ENCODE measurements at regions not wholly inside any gene's neighbourhood (a gene's known extent, or its start where the extent isn't known, plus 50 kb on each side); places are given as distances from the start of the nearest gene placed in this dataset.

DNA sequence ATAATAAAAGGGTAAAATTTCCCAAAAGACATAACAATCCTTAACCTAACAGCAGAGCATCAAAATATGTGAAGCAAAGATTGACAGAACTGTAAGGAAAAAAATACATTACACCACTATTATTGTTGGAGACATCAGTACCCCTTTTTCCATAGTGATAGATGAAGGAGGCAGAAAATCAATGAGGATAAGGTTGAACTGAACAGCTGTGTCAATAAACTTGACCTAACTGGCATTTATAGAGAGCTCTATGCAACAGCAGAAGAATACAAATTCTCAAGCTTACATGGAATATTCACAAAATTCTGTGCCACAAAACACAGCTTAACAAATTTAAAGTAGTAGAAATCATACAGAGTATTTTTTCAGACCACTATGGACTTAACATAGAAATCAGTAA is 195.0 kb upstream of the ELAC2 start:
- TF ChIP-seq TAF1 (IDR thresholded peaks at IDR 0.05; ENCODE audit: borderline replicate concordance, insufficient read depth, low read length) (no peak), POLR2AphosphoS5 (IDR thresholded peaks at IDR 0.05; ENCODE audit: low read depth, low read length) (no peak), FOXP2 (optimal IDR thresholded peaks at IDR 0.05; ENCODE audit: borderline replicate concordance, extremely low read depth, extremely low read length, insufficient read depth) (no peak), SIN3A (IDR thresholded peaks at IDR 0.05; ENCODE audit: borderline replicate concordance, insufficient read depth, low read length) (no peak)
- TF ChIP-seq, protein P1, sequence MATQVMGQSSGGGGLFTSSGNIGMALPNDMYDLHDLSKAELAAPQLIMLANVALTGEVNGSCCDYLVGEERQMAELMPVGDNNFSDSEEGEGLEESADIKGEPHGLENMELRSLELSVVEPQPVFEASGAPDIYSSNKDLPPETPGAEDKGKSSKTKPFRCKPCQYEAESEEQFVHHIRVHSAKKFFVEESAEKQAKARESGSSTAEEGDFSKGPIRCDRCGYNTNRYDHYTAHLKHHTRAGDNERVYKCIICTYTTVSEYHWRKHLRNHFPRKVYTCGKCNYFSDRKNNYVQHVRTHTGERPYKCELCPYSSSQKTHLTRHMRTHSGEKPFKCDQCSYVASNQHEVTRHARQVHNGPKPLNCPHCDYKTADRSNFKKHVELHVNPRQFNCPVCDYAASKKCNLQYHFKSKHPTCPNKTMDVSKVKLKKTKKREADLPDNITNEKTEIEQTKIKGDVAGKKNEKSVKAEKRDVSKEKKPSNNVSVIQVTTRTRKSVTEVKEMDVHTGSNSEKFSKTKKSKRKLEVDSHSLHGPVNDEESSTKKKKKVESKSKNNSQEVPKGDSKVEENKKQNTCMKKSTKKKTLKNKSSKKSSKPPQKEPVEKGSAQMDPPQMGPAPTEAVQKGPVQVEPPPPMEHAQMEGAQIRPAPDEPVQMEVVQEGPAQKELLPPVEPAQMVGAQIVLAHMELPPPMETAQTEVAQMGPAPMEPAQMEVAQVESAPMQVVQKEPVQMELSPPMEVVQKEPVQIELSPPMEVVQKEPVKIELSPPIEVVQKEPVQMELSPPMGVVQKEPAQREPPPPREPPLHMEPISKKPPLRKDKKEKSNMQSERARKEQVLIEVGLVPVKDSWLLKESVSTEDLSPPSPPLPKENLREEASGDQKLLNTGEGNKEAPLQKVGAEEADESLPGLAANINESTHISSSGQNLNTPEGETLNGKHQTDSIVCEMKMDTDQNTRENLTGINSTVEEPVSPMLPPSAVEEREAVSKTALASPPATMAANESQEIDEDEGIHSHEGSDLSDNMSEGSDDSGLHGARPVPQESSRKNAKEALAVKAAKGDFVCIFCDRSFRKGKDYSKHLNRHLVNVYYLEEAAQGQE (IDR thresholded peaks at IDR 0.05; ENCODE audit: insufficient read depth in 1 of 2, low read depth in 2 of 2, low read length in 2 of 2), result no peak

DNA sequence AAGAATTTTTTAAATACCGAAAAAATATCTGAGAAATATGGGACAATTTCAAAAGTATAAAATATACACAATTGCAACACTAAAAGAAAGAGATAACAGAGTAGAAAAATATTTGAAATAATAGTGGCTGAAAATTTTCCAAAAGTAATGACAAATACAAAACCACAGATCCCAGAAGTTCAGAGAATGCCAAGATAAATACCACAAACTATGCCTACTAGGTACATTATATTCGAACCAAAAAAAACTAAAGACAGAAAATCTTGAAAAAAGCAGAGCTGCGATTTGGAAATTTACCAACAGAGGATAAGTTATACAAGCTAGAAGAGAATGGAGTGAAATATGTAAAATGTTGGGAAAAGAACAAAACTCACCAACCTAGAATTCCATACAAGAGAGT is 191.3 kb upstream of the ELAC2 start:
- TF ChIP-seq SIN3A (IDR thresholded peaks at IDR 0.05; ENCODE audit: borderline replicate concordance, insufficient read depth, low read length), result no peak
- TF ChIP-seq, protein P1 (IDR thresholded peaks at IDR 0.05; ENCODE audit: insufficient read depth in 1 of 2, low read depth in 2 of 2, low read length in 2 of 2), result no peak
- no peak for TF ChIP-seq POLR2AphosphoS5 (IDR thresholded peaks at IDR 0.05; ENCODE audit: low read depth, low read length)
- no peak for TF ChIP-seq FOXP2 (optimal IDR thresholded peaks at IDR 0.05; ENCODE audit: borderline replicate concordance, extremely low read depth, extremely low read length, insufficient read depth)
- TF ChIP-seq TAF1 (IDR thresholded peaks at IDR 0.05; ENCODE audit: borderline replicate concordance, insufficient read depth, low read length), result no peak

DNA sequence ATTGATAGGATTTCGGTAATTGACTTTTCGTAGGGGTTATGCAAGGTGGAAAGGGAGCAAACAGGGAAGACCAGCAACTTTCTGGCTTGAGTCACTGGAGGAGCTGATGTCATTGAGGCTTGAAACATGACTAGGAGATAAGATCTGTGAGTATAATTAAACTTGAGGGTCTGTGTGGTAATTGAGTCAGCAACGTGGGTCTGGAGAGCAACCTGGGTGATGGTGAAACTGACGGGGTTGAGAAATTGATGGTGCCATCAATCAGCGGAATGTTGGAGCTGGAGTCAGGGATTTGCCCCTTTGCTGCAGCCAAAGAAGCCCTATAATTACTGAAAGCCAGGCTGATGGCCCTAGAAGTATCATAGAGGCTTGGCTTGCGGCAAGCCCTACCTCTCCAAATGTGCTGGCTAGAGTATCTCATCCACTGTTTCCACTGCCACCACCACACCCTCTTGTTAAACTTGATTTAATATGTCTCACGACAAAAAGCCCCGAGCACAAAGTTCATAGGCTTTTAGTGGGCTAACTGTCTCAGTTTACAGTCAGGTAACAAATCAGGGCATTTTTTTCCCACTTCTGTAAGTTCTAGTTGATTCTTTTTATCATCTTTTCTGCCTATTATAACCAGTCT is 186.9 kb upstream of the ELAC2 start:
- no peak for TF ChIP-seq POLR2AphosphoS5 (IDR thresholded peaks at IDR 0.05; ENCODE audit: low read depth, low read length)

DNA sequence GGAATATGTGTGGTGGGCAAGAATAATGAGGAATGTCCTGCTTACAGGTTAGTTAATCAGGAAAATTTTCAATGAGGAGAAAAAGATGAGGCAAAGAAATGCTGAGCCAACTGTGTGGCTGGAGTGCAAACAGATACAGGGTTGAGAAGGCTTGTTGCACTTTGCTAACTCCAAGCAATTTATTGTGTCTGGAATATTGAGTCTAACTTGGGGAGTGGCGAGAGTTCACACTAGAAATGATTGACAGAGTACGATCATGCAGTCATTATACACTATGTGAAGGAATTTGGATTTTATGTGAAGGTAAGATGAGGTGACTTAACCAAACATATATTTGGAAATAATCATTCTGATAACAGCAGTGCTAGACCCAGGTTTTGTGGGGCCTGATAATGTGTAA is 185.0 kb upstream of the ELAC2 start:
- no peak for TF ChIP-seq POLR2AphosphoS5 (IDR thresholded peaks at IDR 0.05; ENCODE audit: low read depth, low read length)
- TF ChIP-seq, protein P1 (IDR thresholded peaks at IDR 0.05; ENCODE audit: insufficient read depth in 1 of 2, low read depth in 2 of 2, low read length in 2 of 2), result no peak
- no peak for TF ChIP-seq FOXP2 (optimal IDR thresholded peaks at IDR 0.05; ENCODE audit: borderline replicate concordance, extremely low read depth, extremely low read length, insufficient read depth)
- no peak for TF ChIP-seq SIN3A (IDR thresholded peaks at IDR 0.05; ENCODE audit: borderline replicate concordance, insufficient read depth, low read length)
- no peak for TF ChIP-seq TAF1 (IDR thresholded peaks at IDR 0.05; ENCODE audit: borderline replicate concordance, insufficient read depth, low read length)

DNA sequence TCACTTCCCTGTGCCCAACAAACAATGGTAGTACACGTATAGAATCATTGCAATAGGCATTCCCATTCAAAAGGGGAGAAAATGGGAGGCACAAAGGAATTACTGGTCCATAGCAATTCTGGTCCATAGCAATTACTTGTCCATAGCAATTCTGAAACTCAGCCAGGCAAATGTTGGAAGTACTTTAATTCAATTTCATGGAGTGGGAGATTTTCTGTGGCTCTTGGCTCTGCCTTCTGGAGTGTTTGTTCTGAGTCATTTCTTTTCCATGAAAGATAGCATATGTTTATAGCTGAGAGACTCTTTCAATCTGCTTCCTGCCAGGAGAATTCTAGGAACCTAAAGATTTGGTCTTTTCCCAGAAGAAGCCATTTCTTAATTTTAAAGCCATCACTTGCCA is 182.8 kb upstream of the ELAC2 start:
- no peak for TF ChIP-seq TAF1 (IDR thresholded peaks at IDR 0.05; ENCODE audit: borderline replicate concordance, insufficient read depth, low read length)

DNA sequence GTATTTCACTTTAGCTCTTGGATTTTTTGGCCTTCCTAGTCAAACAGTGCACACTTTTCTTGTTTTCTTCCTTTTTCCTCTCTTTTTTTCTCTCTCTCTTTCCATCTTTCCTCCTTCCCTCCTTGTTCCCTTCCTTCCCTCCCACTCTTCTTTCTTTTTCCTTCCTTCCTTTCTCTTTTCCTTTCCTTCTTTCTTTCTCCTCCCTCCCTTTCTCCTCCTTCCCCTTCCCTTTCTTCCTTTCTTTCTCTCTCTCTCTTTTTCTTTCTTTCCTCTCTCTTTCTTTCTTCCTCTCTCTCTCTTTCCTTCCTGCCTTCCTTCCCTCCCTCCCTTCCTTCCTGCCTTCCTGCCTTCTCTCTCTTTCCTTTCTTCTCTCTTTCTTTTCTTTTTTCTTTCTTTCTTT is 181.6 kb upstream of the ELAC2 start:
- TF ChIP-seq FOXP2 (optimal IDR thresholded peaks at IDR 0.05; ENCODE audit: borderline replicate concordance, extremely low read depth, extremely low read length, insufficient read depth) (no peak), TAF1 (IDR thresholded peaks at IDR 0.05; ENCODE audit: borderline replicate concordance, insufficient read depth, low read length) (no peak), POLR2AphosphoS5 (IDR thresholded peaks at IDR 0.05; ENCODE audit: low read depth, low read length) (no peak), SIN3A (IDR thresholded peaks at IDR 0.05; ENCODE audit: borderline replicate concordance, insufficient read depth, low read length) (no peak)
- TF ChIP-seq, protein P1 (IDR thresholded peaks at IDR 0.05; ENCODE audit: insufficient read depth in 1 of 2, low read depth in 2 of 2, low read length in 2 of 2), result no peak
